ENCODE measurements at regions not wholly inside any gene's neighbourhood (a gene's known extent, or its start where the extent isn't known, plus 50 kb on each side); places are given as distances from the start of the nearest gene placed in this dataset.

GRCh38 chr14:101082436-101083384, 179.2 kb upstream of the RTL1 start:
- TF ChIP-seq POLR2A (IDR thresholded peaks at IDR 0.05) (no peak), POLR2AphosphoS5 (IDR thresholded peaks at IDR 0.05) (no peak), EP300 (IDR thresholded peaks at IDR 0.05) (no peak), CTCF (IDR thresholded peaks at IDR 0.05) (no peak)
- Histone ChIP-seq H3K4me3 (no peak overlapping the region), H3K36me3 (no peaks in the 10 kb centered on the region), H3K9me3 (peaks cover 3% of the 10 kb centered on the region), H3K4me1 (peaks cover 1% of the 10 kb centered on the region), H3K27ac (no peak overlapping the region), H3K27me3 (peaks cover 38% of the 10 kb centered on the region)
- 92% methylated on average over 4 of the region's 10 CpGs for WGBS
- peak; percentile 39 to 76 for DNase-seq (ENCODE audit: low spot score in 2 of 2)

GRCh38 chr14:101083564-101084435, 180.3 kb upstream of the RTL1 start:
- Histone ChIP-seq H3K4me1 (no peaks in the 10 kb centered on the region), H3K27ac (no peak overlapping the region), H3K4me3 (no peak overlapping the region), H3K27me3 (peaks cover 27% of the 10 kb centered on the region), H3K9me3 (peaks cover 3% of the 10 kb centered on the region), H3K36me3 (no peaks in the 10 kb centered on the region)
- WGBS: 54% methylated on average over 10 of the region's 18 CpGs
- TF ChIP-seq POLR2AphosphoS5 (IDR thresholded peaks at IDR 0.05): no peak
- no peak for TF ChIP-seq EP300 (IDR thresholded peaks at IDR 0.05)
- TF ChIP-seq CTCF (IDR thresholded peaks at IDR 0.05): no peak
- no peak for TF ChIP-seq POLR2A (IDR thresholded peaks at IDR 0.05)
- DNase-seq (ENCODE audit: low spot score in 2 of 2): peak; percentile 46 to 74

- WGBS: 95% methylated on average over 6 of the region's 6 CpGs
- DNase-seq (ENCODE audit: low spot score in 2 of 2): no peak
These were observed 180.9 kb upstream of the RTL1 start for GRCh38 chr14:101084436-101084826.

GRCh38 chr14:101086926-101087325, 183.4 kb upstream of the RTL1 start:
- no peak overlapping the region for H3K4me3 ChIP-seq
- 79% methylated on average over 3 of the region's 3 CpGs for WGBS
- no peaks in the 10 kb centered on the region for H3K36me3 ChIP-seq
- H3K27me3 ChIP-seq: peaks cover 9% of the 10 kb centered on the region
- H3K27ac ChIP-seq: no peak overlapping the region
- H3K4me1 ChIP-seq: no peaks in the 10 kb centered on the region
- peak in 1 of 2 donors; percentile 53 for DNase-seq (ENCODE audit: low spot score in 2 of 2)
- H3K9me3 ChIP-seq: peaks cover 3% of the 10 kb centered on the region
- no peak for TF ChIP-seq POLR2AphosphoS5 (IDR thresholded peaks at IDR 0.05)
- no peak for TF ChIP-seq POLR2A (IDR thresholded peaks at IDR 0.05)
- TF ChIP-seq EP300 (IDR thresholded peaks at IDR 0.05): no peak
- no peak for TF ChIP-seq CTCF (IDR thresholded peaks at IDR 0.05)

More at GRCh38 chr14:101084436-101084826, 180.9 kb upstream of the RTL1 start:
- H3K36me3 ChIP-seq: no peaks in the 10 kb centered on the region
- TF ChIP-seq CTCF (IDR thresholded peaks at IDR 0.05) (no peak), EP300 (IDR thresholded peaks at IDR 0.05) (no peak), POLR2A (IDR thresholded peaks at IDR 0.05) (no peak), POLR2AphosphoS5 (IDR thresholded peaks at IDR 0.05) (no peak)
- no peak overlapping the region for H3K4me3 ChIP-seq
- no peak overlapping the region for H3K27ac ChIP-seq
- no peaks in the 10 kb centered on the region for H3K4me1 ChIP-seq
- H3K9me3 ChIP-seq: peaks cover 3% of the 10 kb centered on the region
- H3K27me3 ChIP-seq: peaks cover 22% of the 10 kb centered on the region

All from suprapubic skin (tissue), 4 donors.